Gastroesophageal sphincter (tissue), 4 donors: ENCODE measurements at regions not wholly inside any gene's neighbourhood (a gene's known extent, or its start where the extent isn't known, plus 50 kb on each side); places are given as distances from the start of the nearest gene placed in this dataset.

Experiments used
- ATAC-seq: fragments of 150-250 bp; one replicate; pipeline ENCODE4 v1.9.1; 2016; ENCODE audit warnings: mild to moderate bottlenecking, moderate library complexity
- H3K27ac ChIP-seq, 4 donors: fragments of 200-600 bp; sonication (generic) in 3 of 4; 1 replicate in 3 of 4; 2 replicates in 1 of 4; pipeline ENCODE4 v1.5.1; 2016 to 2019
- H3K27me3 ChIP-seq: fragments of 200-600 bp; sonication (generic); one replicate; pipeline ENCODE4 v1.5.1; 2019
- H3K36me3 ChIP-seq, 2 donors: fragments of 200-600 bp; sonication (generic); one replicate each; pipeline ENCODE4 v1.5.1; 2019; ENCODE audit warnings: control low read depth in 1 of 2
- H3K4me1 ChIP-seq, 3 donors: fragments of 200-600 bp; sonication (generic); 1 replicate in 2 of 3; 2 replicates in 1 of 3; pipeline ENCODE4 v1.5.1; 2016 to 2019; ENCODE audit warnings: control low read depth in 2 of 3
- H3K4me3 ChIP-seq, 2 donors: fragments of 200-600 bp; sonication (generic); one replicate each; pipeline ENCODE4 v1.5.1; 2019; ENCODE audit warnings: mild to moderate bottlenecking in 1 of 2, moderate library complexity in 1 of 2
- H3K9me3 ChIP-seq, 3 donors: fragments of 200-600 bp; sonication (generic); one replicate each; pipeline ENCODE4 v1.5.1; 2017 to 2019; ENCODE audit warnings: control low read depth in 2 of 3
- CTCF ChIP-seq, 4 experiments: fragments of 200-600 bp in 2 of 4; fragments of 450-650 bp in 2 of 4; sonication (generic) in 1 of 4; IDR thresholded peaks; one replicate each; pipeline ENCODE4 v1.5.1; 2017 to 2019; ENCODE audit warnings: antibody characterized with exemption in 4 of 4, mild to moderate bottlenecking in 2 of 4, moderate library complexity in 2 of 4
- EP300 ChIP-seq: sonication (generic); formaldehyde crosslinking; IDR thresholded peaks from one replicate; pipeline ENCODE4 v1.6.1; 2017; ENCODE audit warnings: antibody characterized with exemption, mild to moderate bottlenecking
- POLR2A ChIP-seq, 2 donors: fragments of 450-650 bp; IDR thresholded peaks; one replicate each; pipeline ENCODE4 v1.6.1; 2017; ENCODE audit warnings: antibody characterized with exemption in 2 of 2, mild to moderate bottlenecking in 2 of 2, moderate library complexity in 1 of 2
- POLR2AphosphoS5 ChIP-seq: sonication (generic); formaldehyde crosslinking; IDR thresholded peaks from one replicate; pipeline ENCODE4 v1.6.1; 2017; ENCODE audit warnings: antibody characterized with exemption
- WGBS, 2 donors: methylation state at CpG; one replicate each; pipeline ENCODE4 v1.1.5; 2018; ENCODE audit warnings: low coverage in 1 of 2; 5-methylcytosine and 5-hydroxymethylcytosine counted together

GRCh38 chr4:4599481-4600275 lies 57.8 kb upstream of the STX18 start:
- no peaks in the 10 kb centered on the region for H3K4me1 ChIP-seq
- no peak for TF ChIP-seq EP300
- no peak for TF ChIP-seq POLR2A (IDR thresholded peaks at IDR 0.05)
- TF ChIP-seq POLR2AphosphoS5: no peak
- no peak for TF ChIP-seq CTCF (IDR thresholded peaks at IDR 0.05)
- 30 to 65% methylated on average over 7 to 8 of the region's 8 CpGs for WGBS, 2 donors

GRCh38 chr4:4598851-4599411 lies 57.1 kb upstream of the STX18 start:
- H3K36me3 ChIP-seq: peaks cover 0 to 17% of the 10 kb centered on the region in 2 donors
- no peak overlapping the region for H3K4me3 ChIP-seq
- no peak for ATAC-seq
- TF ChIP-seq POLR2AphosphoS5: no peak
- no peaks in the 10 kb centered on the region for H3K27me3 ChIP-seq
- H3K27ac ChIP-seq: no peak overlapping the region
- H3K9me3 ChIP-seq: peaks cover 0 to 16% (median 0%) of the 10 kb centered on the region in 3 donors
- 79 to 81% methylated on average over 6 of the region's 9 CpGs for WGBS, 2 donors
- H3K4me1 ChIP-seq: no peaks in the 10 kb centered on the region

More at GRCh38 chr4:4599481-4600275, 57.8 kb upstream of the STX18 start:
- Histone ChIP-seq H3K27ac (no peak overlapping the region), H3K36me3 (peaks cover 0 to 17% of the 10 kb centered on the region in 2 donors), H3K27me3 (no peaks in the 10 kb centered on the region), H3K4me3 (no peak overlapping the region), H3K9me3 (peaks cover 0 to 12% (median 0%) of the 10 kb centered on the region in 3 donors)
- no peak for ATAC-seq

- no peak for ATAC-seq
- peaks cover 0 to 16% (median 0%) of the 10 kb centered on the region in 3 donors for H3K9me3 ChIP-seq
- no peaks in the 10 kb centered on the region for H3K27me3 ChIP-seq
- 94% methylated on average over 3 of the region's 3 CpGs for WGBS, 2 donors
- H3K36me3 ChIP-seq: peaks cover 0 to 17% of the 10 kb centered on the region in 2 donors
- no peak overlapping the region for H3K4me3 ChIP-seq
- TF ChIP-seq EP300 (no peak), POLR2A (IDR thresholded peaks at IDR 0.05) (no peak), POLR2AphosphoS5 (no peak), CTCF (IDR thresholded peaks at IDR 0.05) (no peak)
- no peaks in the 10 kb centered on the region for H3K4me1 ChIP-seq
- H3K27ac ChIP-seq: no peak overlapping the region
These were observed 54.9 kb upstream of the STX18 start for GRCh38 chr4:4596720-4597119.

- Histone ChIP-seq H3K4me1 (no peaks in the 10 kb centered on the region), H3K27me3 (no peaks in the 10 kb centered on the region), H3K27ac (no peak overlapping the region), H3K4me3 (no peak overlapping the region), H3K36me3 (peaks cover 0 to 17% of the 10 kb centered on the region in 2 donors), H3K9me3 (peaks cover 0 to 16% (median 0%) of the 10 kb centered on the region in 3 donors)
- TF ChIP-seq POLR2A (IDR thresholded peaks at IDR 0.05) (no peak), CTCF (IDR thresholded peaks at IDR 0.05) (no peak), EP300 (no peak), POLR2AphosphoS5 (no peak)
- no peak for ATAC-seq
- WGBS, 2 donors: 86% methylated on average over 1 of the region's 1 CpG; no CpG with 5 or more reads in 1 of the 2 donors
These were observed 53.4 kb upstream of the STX18 start for GRCh38 chr4:4595252-4595651.

GRCh38 chr4:4594285-4594920 lies 52.6 kb upstream of the STX18 start:
- no peak for ATAC-seq
- peaks cover 0 to 16% (median 0%) of the 10 kb centered on the region in 3 donors for H3K9me3 ChIP-seq
- TF ChIP-seq CTCF (IDR thresholded peaks at IDR 0.05): no peak
- TF ChIP-seq POLR2AphosphoS5: no peak
- no peak for TF ChIP-seq EP300
- no peak for TF ChIP-seq POLR2A (IDR thresholded peaks at IDR 0.05)
- peaks cover 0 to 17% of the 10 kb centered on the region in 2 donors for H3K36me3 ChIP-seq
- no peaks in the 10 kb centered on the region for H3K4me1 ChIP-seq
- no peak overlapping the region for H3K27ac ChIP-seq
- WGBS, 2 donors: 73% methylated on average over 6 of the region's 6 CpGs; no CpG with 5 or more reads in 1 of the 2 donors
- no peak overlapping the region for H3K4me3 ChIP-seq
- no peaks in the 10 kb centered on the region for H3K27me3 ChIP-seq
